Effector memory CD8-positive, alpha-beta T cell (primary cell): ENCODE measurements at regions not wholly inside any gene's neighbourhood (a gene's known extent, or its start where the extent isn't known, plus 50 kb on each side); places are given as distances from the start of the nearest gene placed in this dataset.

Source experiments
- ATAC-seq: fragments of 150-1000 bp; cut with Tn5 transposase; replicated peaks from 2 replicates; pipeline ENCODE4 v1.10.0; 2021; ENCODE audit warnings: mild to moderate bottlenecking, moderate library complexity
- DNase-seq, 3 experiments: peaks; one replicate each; pipeline ENCODE4 v3.0.0; 2021
- H3K27ac Mint-ChIP-seq, 2 donors: one replicate each; pipeline ENCODE4 v1.8.0; 2022; ENCODE audit warnings: mild to moderate bottlenecking in 2 of 2, mixed read lengths in 2 of 2, moderate library complexity in 2 of 2
- H3K27me3 Mint-ChIP-seq, 2 donors: one replicate each; pipeline ENCODE4 v1.8.0; 2022; ENCODE audit warnings: mixed read lengths in 2 of 2
- H3K36me3 Mint-ChIP-seq: one replicate; pipeline ENCODE4 v1.8.0; 2022; ENCODE audit warnings: mild to moderate bottlenecking, moderate library complexity, mixed read lengths; ENCODE audit not compliant: insufficient read depth
- H3K4me1 Mint-ChIP-seq, 2 donors: one replicate each; pipeline ENCODE4 v1.8.0; 2022; ENCODE audit warnings: low read depth in 2 of 2, mixed read lengths in 2 of 2
- H3K4me3 Mint-ChIP-seq, 2 donors: one replicate each; pipeline ENCODE4 v1.8.0; 2022; ENCODE audit warnings: mild to moderate bottlenecking in 2 of 2, mixed read lengths in 2 of 2, moderate library complexity in 2 of 2
- H3K9me3 Mint-ChIP-seq, 2 donors: one replicate each; pipeline ENCODE4 v1.8.0; 2022; ENCODE audit warnings: mixed read lengths in 2 of 2

GRCh38 chr5:142500227-142500905, 175.5 kb upstream of the SPRY4 start:
- peaks cover 7 to 20% of the 10 kb centered on the region in 2 donors for H3K27me3 Mint-ChIP-seq
- H3K36me3 Mint-ChIP-seq = peaks cover 4% of the 10 kb centered on the region
- no peaks in the 10 kb centered on the region for H3K9me3 Mint-ChIP-seq
- ATAC-seq (no peak), DNase-seq (no peak)
- peaks cover 0 to 2% of the 10 kb centered on the region in 2 donors for H3K4me1 Mint-ChIP-seq
- no peak overlapping the region for H3K4me3 Mint-ChIP-seq
- no peak overlapping the region for H3K27ac Mint-ChIP-seq

GRCh38 chr5:142499591-142500226, 174.9 kb upstream of the SPRY4 start:
- peaks cover 0 to 2% of the 10 kb centered on the region in 2 donors for H3K4me1 Mint-ChIP-seq
- no peak overlapping the region for H3K4me3 Mint-ChIP-seq
- ATAC-seq = no peak
- H3K27ac Mint-ChIP-seq = no peak overlapping the region
- peaks cover 4% of the 10 kb centered on the region for H3K36me3 Mint-ChIP-seq
- DNase-seq = no peak
- H3K9me3 Mint-ChIP-seq = no peaks in the 10 kb centered on the region
- peaks cover 7 to 23% of the 10 kb centered on the region in 2 donors for H3K27me3 Mint-ChIP-seq

GRCh38 chr5:142498298-142498697, 173.5 kb upstream of the SPRY4 start:
- Mint-ChIP-seq H3K4me1 (peaks cover 0 to 2% of the 10 kb centered on the region in 2 donors), H3K4me3 (no peak overlapping the region), H3K27me3 (peaks cover 7 to 16% of the 10 kb centered on the region in 2 donors), H3K27ac (no peak overlapping the region), H3K36me3 (peaks cover 4% of the 10 kb centered on the region), H3K9me3 (no peaks in the 10 kb centered on the region)
- no peak for DNase-seq
- no peak for ATAC-seq

GRCh38 chr5:142495531-142495930, 170.7 kb upstream of the SPRY4 start:
- H3K4me1 Mint-ChIP-seq = peaks cover 0 to 2% of the 10 kb centered on the region in 2 donors
- DNase-seq (no peak), ATAC-seq (no peak)
- no peak overlapping the region for H3K4me3 Mint-ChIP-seq
- H3K36me3 Mint-ChIP-seq = peaks cover 4% of the 10 kb centered on the region
- H3K27me3 Mint-ChIP-seq = peaks cover 7 to 13% of the 10 kb centered on the region in 2 donors
- H3K27ac Mint-ChIP-seq = no peak overlapping the region
- H3K9me3 Mint-ChIP-seq = no peaks in the 10 kb centered on the region

- peaks cover 0 to 2% of the 10 kb centered on the region in 2 donors for H3K4me1 Mint-ChIP-seq
- H3K27me3 Mint-ChIP-seq = peaks cover 0 to 7% of the 10 kb centered on the region in 2 donors
- DNase-seq (no peak), ATAC-seq (no peak)
- H3K36me3 Mint-ChIP-seq = peaks cover 4% of the 10 kb centered on the region
- no peak overlapping the region for H3K4me3 Mint-ChIP-seq
- no peaks in the 10 kb centered on the region for H3K9me3 Mint-ChIP-seq
- no peak overlapping the region for H3K27ac Mint-ChIP-seq
These were observed 169.2 kb upstream of the SPRY4 start for GRCh38 chr5:142493875-142494518.

GRCh38 chr5:142492781-142493281, 168.0 kb upstream of the SPRY4 start:
- DNase-seq (no peak), ATAC-seq (no peak)
- Mint-ChIP-seq H3K9me3 (no peaks in the 10 kb centered on the region), H3K4me1 (peaks cover 0 to 2% of the 10 kb centered on the region in 2 donors), H3K27me3 (peaks cover 0 to 10% of the 10 kb centered on the region in 2 donors), H3K36me3 (peaks cover 4% of the 10 kb centered on the region), H3K27ac (no peak overlapping the region), H3K4me3 (no peak overlapping the region)

- H3K4me1 Mint-ChIP-seq = peaks cover 0 to under 1% of the 10 kb centered on the region in 2 donors
- no peak overlapping the region for H3K4me3 Mint-ChIP-seq
- H3K36me3 Mint-ChIP-seq = peaks cover under 1% of the 10 kb centered on the region
- peaks cover 3 to 18% of the 10 kb centered on the region in 2 donors for H3K27me3 Mint-ChIP-seq
- no peak for ATAC-seq
- H3K27ac Mint-ChIP-seq = no peak overlapping the region
- no peaks in the 10 kb centered on the region for H3K9me3 Mint-ChIP-seq
- no peak for DNase-seq
These were observed 166.9 kb upstream of the SPRY4 start for GRCh38 chr5:142491679-142492078.

- H3K9me3 Mint-ChIP-seq = no peaks in the 10 kb centered on the region
- H3K27me3 Mint-ChIP-seq = peaks cover 7 to 22% of the 10 kb centered on the region in 2 donors
- H3K36me3 Mint-ChIP-seq = no peaks in the 10 kb centered on the region
- no peak for ATAC-seq
- no peak overlapping the region for H3K27ac Mint-ChIP-seq
- no peaks in the 10 kb centered on the region for H3K4me1 Mint-ChIP-seq
- no peak overlapping the region for H3K4me3 Mint-ChIP-seq
- DNase-seq = no peak
These were observed 166.4 kb upstream of the SPRY4 start for GRCh38 chr5:142491270-142491669.

GRCh38 chr5:142486581-142486980, 161.8 kb upstream of the SPRY4 start:
- Mint-ChIP-seq H3K27ac (no peak overlapping the region), H3K4me1 (no peaks in the 10 kb centered on the region), H3K4me3 (no peak overlapping the region), H3K9me3 (peaks cover 6 to 7% of the 10 kb centered on the region in 2 donors), H3K27me3 (peaks cover 24 to 27% of the 10 kb centered on the region in 2 donors), H3K36me3 (no peaks in the 10 kb centered on the region)
- DNase-seq = no peak
- no peak for ATAC-seq

- ATAC-seq (no peak), DNase-seq (no peak)
- peaks cover 6 to 7% of the 10 kb centered on the region in 2 donors for H3K9me3 Mint-ChIP-seq
- no peak overlapping the region for H3K27ac Mint-ChIP-seq
- peaks cover 25 to 27% of the 10 kb centered on the region in 2 donors for H3K27me3 Mint-ChIP-seq
- H3K4me3 Mint-ChIP-seq = no peak overlapping the region
- no peaks in the 10 kb centered on the region for H3K36me3 Mint-ChIP-seq
- no peaks in the 10 kb centered on the region for H3K4me1 Mint-ChIP-seq
These were observed 161.2 kb upstream of the SPRY4 start for GRCh38 chr5:142486020-142486419.

- no peaks in the 10 kb centered on the region for H3K36me3 Mint-ChIP-seq
- no peak overlapping the region for H3K4me3 Mint-ChIP-seq
- ATAC-seq (no peak), DNase-seq (no peak)
- H3K9me3 Mint-ChIP-seq = peaks cover 6 to 7% of the 10 kb centered on the region in 2 donors
- H3K27me3 Mint-ChIP-seq = peaks cover 32 to 34% of the 10 kb centered on the region in 2 donors
- no peaks in the 10 kb centered on the region for H3K4me1 Mint-ChIP-seq
- H3K27ac Mint-ChIP-seq = no peak overlapping the region
These were observed 160.1 kb upstream of the SPRY4 start for GRCh38 chr5:142484821-142485387.

- Mint-ChIP-seq H3K9me3 (peaks cover 6 to 7% of the 10 kb centered on the region in 2 donors), H3K36me3 (no peaks in the 10 kb centered on the region), H3K27ac (no peak overlapping the region), H3K27me3 (peaks cover 45 to 48% of the 10 kb centered on the region in 2 donors), H3K4me3 (no peak overlapping the region), H3K4me1 (no peaks in the 10 kb centered on the region)
- DNase-seq = no peak
- ATAC-seq = no peak
These were observed 157.4 kb upstream of the SPRY4 start for GRCh38 chr5:142482207-142482606.

- Mint-ChIP-seq H3K27ac (no peak overlapping the region), H3K27me3 (peaks cover 40 to 43% of the 10 kb centered on the region in 2 donors), H3K4me1 (no peaks in the 10 kb centered on the region), H3K36me3 (no peaks in the 10 kb centered on the region), H3K9me3 (peaks cover 6 to 7% of the 10 kb centered on the region in 2 donors), H3K4me3 (no peak overlapping the region)
- DNase-seq = no peak
- no peak for ATAC-seq
These were observed 156.6 kb upstream of the SPRY4 start for GRCh38 chr5:142481410-142481809.
